Globus pallidus (tissue), 1 donor: ENCODE measurements at regions not wholly inside any gene's neighbourhood (a gene's known extent, or its start where the extent isn't known, plus 50 kb on each side); places are given as distances from the start of the nearest gene placed in this dataset.
"Not testable (repeated sequence)": the region's sequence is repeated elsewhere in the genome, so short reads cannot be mapped to it uniquely, and the experiment has no call there.

Experiments
- DNase-seq: peaks from one replicate; pipeline ENCODE4 v3.0.0-alpha.2; 2015; ENCODE audit warnings: low spot score

DNA sequence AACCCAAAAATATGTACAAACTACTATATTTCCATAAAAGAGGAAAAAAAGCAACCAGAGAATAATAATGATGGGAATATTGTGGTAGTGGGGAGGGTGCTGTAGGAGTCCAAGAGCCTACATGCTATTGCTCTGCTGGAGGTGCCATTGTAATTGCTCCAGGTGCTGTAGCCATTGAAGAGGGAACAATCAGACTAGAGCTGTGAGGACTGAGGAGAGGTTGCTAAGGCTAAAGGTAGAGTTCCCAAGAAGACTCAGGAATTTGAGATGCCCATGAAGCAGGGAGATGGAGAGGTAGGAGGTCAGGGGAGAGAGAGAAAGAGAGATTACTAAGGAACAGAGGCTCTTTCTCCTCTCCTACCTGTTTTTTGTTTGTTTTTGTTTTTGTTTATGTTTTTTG is 394.0 kb downstream of the DMRTA1 start:
- DNase-seq = no peak

DNA sequence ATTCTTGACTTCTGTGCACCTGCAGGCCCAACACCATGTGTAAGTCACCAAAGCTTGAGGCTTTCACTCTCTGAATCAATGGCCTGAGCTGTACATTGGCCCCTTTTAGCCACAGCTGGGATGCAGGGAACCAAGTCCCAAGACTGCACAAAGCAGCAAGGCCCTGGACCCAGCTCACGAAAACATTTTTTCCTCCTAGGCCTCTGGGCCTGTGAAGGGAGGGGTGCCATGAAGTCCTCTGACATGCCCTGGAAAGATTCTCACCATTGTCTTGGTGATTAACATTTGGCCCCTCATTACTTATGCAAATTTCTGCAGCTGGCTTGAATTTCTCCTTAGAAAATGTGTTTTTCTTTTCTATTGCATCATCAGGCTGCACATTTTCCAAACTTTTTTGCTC is 398.6 kb downstream of the DMRTA1 start:
- DNase-seq = not testable (repeated sequence)

DNA sequence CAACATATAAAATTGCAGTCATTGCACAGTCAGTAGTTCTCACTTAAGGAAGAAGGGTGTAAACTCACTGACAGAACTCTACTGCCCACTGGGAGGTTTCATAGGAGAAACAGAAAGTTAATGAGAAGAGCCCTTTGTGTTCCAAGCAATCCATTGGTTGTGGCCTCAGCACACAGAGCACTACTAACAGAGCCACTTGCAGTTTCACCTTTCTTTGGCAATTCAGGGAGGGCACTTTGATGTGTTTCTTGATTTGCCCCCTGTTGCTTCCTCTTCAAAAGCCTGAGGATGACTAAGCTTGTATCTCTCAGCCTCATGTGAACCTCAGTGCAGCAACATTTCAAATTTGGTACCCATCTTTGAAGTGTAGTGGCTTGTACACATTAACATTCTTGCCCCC is 409.4 kb downstream of the DMRTA1 start:
- DNase-seq = no peak

DNA sequence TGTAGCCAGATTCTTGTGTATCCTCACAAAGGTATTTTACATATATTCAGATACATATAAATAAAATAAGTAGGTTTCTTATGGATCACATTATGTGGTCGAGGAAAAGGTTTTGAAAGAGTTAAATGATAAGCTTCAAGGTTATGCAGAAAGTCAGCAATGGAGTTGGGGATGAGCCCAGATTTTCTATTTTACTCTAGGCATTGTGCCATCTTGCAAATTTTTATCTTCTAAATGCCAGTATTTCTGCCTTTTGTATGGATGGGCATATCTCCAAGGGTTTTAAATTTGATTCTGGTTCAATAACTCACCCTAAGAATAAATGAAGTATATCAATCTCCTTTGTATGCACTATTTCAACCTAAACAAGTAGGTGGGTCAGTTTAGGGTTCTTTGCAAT is 410.7 kb downstream of the DMRTA1 start:
- no peak for DNase-seq

DNA sequence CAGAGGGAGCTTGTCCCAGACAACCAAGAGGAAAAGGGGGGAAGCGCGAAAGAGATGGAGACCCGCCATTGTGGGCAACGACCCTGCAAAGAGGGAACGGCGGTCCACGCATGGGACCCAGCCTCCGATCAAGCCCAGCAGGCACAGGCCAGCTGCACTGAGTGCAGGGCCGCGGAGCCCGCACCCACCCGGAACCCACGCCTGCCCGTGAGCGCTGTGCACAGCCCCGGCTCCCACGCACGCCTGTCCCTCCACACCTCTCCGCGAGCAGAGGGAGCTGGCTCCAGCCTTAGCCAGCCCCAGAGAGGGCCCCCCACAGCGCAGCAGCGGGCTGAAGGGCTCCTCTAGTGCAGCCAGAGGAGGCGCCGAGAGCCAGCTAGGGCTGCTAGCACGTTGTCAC is 416.5 kb downstream of the DMRTA1 start:
- DNase-seq = no peak

DNA sequence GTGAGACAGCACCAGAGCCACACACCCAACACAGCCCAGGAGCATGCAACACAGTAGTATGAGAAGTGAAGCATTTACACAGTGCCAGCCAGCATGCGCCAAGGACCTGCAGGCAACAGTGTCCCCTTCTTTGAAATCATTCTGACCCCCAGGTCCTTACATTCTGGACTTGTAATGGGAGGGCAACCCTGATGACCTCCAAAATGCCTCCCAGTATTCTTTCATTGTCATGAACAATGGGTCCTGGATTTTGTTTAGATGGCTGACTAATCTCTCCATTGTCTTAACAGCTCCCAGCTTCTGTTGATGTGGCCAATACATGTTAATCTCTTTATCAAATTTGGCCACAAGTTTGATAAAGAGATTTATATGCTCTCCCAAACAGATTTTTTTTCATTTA is 417.1 kb downstream of the DMRTA1 start:
- DNase-seq = no peak

DNA sequence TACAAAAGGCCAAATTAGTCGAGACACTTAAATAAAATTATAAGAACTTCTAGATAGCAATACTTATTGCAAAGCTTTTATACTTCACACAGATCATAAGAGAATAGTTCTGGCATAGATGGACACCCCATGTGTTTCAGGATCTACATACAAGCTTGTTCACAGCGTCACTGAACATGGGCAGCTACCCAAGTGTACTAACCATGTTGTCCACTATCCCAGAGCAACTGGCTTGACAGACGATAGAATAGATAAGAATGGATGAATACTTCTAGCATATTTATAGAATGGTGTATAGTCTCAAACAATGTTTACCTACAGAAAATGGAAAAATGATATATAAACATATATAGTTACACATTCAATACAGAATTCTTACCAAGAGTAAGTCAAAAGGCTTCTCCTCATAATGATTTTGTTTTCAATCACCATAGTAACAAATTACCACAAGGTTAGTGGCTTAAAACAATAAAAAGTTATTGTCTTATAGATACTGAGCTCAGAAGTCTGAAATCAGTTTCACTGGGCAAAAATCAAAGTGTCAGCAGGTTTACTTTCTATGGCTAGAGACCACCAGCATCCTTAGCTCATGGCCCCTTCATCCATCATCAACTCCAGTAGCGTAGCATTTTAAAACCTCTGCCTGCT is 446.7 kb downstream of the DMRTA1 start:
- DNase-seq = no peak

DNA sequence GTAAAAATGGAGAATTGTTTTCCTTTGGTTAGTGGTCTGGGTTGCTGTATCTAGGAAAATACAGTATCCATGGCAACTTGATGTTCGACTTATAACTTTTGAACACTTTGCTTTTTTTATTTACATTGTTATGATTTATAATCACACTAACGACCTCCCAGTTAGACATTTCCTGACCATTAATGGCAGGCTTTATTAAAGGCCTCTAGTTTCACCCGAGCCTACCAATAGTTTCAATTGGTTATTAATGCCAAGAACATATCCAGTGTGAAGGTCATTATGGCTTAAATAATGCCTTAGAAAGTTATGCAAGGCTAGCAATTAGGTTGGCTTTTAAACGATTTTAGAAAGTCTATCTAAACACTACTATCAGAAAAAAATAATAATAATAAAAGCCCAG is 452.0 kb downstream of the DMRTA1 start:
- DNase-seq = no peak

DNA sequence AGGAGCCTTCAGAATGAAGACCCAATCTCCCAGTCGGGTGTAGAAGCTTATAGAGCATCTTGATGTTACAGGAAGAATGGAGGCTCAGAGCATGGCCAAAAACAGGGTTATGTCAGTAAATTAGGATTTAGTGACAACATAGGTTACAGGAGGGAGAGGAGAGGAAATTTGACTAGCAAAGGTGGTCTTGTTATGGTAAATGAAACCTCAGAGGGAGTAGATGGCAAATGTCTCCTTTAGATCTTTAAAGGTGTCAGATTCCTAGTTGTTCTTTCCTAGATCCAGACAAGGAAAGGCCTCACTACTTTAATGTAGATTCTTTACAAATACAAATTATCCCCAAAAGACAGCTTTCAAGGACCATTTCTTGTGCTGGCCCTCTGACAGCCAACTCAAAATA is 465.0 kb downstream of the DMRTA1 start:
- no peak for DNase-seq

DNA sequence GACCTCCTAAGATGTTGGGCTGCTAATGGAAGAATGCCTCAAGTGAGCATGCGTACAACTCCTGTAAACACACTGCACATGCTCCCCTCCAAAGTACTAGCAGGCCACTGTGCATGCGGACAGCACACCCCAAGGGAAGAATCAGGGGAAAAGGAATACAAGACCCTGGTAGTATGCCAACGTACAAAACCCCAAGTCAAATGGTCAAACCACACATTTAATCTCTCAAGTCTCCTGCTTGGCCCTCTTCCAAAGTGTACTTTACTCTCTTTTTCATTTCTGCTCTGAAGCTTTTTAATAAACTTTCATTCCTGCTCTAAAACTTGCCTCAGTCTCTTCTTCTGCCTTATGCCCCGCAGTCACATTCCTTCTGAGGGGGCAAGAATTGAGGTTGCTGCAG is 466.4 kb downstream of the DMRTA1 start:
- no peak for DNase-seq

DNA sequence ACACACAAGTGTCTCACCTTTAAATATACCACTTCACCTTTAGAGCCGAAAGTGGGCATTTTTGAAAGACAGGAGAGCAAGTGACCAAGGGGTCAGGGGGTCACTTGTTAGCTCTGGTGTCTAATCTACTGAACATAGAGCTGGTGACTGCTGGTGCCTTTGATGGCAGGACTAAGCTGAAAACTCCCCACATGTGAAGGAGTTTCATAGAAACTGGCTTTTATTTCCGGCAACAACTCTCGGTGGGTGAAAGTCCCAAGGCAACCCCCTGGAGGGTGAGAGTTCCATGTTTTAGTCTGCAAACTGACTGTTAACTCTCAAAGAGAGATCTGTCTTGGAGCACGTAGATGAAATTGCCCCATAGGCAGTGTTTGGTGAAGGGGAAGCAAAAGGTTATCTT is 466.9 kb downstream of the DMRTA1 start:
- DNase-seq = no peak

DNA sequence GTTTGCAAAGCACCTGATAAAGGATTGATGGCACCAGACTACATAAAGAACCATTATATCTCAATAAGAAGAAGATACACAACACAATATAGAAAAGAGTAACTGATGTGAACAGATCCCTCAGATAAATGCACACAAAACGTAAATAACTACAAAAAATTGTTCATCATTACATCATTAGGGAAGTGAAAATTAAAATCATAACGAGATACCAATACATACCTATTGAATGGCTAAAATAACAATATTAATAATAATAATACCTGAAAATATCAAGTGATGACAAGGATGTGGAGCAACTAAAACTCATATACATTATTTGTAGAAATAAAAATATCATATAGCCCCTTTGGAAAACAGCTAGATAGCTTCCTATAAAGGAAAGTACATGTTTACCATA is 469.5 kb downstream of the DMRTA1 start:
- no peak for DNase-seq

DNA sequence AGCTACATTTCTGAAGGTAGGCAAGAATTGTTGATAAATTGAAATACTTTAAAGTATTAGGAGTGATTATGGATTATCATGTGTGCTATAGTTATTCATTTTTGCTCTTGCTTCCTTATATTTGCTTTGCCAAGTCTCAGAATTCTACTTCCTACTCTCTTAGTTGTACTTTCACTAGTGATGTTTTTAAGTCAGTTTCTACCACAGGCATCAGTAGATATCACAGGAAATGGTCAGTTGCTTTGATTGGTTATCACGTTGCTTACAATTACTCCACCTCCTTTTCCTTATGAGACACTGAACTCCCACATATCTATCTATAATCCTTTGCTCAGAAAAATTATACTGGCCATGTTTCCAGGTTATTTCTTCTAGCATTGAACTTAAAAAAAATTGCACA is 472.8 kb downstream of the DMRTA1 start:
- DNase-seq = no peak

DNA sequence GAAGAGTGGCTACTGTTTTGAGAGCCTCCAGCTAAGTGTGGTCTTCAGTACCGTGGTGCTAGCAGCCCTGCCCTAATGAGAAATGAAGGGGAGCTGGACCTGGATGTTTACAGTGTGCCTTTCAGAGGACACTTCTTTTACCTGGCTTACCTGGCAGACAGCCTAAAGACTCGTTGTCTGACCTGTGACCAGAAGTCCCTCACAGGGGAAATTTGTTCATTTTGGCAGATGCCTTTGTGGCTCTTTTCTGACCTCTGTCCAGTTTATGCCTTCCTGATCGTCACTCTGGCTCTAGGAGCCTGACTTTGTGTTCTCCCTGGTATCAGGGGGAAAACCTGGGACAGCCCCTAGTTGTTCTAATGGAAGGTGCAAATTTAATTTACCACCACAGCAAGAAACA is 475.1 kb downstream of the DMRTA1 start:
- no peak for DNase-seq

DNA sequence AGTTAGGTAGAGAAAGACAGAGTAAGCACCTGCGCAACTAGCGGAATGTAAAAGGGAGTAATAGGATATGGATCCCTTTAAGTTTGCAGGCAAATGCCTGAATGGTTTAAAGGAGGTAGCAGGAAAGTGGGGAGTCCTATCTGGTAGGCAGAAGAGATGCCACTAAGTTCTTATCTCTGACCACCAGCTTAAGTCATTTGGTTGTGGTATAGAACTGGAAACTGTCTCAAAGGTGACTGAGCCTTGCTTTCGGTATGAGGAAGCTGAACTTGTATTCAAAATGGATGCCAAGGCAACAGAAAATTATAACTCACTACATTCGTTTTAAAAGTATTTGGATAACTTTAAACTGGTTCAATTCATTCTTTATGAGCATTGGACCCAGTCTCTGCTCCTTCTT is 475.6 kb downstream of the DMRTA1 start:
- DNase-seq = no peak

DNA sequence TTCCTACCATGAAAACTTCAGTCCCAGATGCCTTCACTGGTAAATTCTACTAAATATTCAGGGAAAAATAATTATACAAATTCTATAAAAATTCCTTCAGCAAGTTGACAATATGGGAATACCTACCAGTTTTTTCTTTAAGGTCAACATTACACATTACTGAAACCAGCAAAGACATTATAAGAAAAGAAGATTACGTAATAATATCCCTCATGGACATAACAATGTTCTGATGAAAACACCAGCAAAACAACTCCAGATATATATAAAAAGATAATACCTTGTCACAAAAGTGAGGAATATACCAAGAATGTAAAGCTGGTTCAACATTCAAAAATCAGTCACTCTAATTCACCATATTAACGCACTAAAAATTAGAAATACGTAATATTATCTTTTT is 507.9 kb downstream of the DMRTA1 start:
- no peak for DNase-seq

DNA sequence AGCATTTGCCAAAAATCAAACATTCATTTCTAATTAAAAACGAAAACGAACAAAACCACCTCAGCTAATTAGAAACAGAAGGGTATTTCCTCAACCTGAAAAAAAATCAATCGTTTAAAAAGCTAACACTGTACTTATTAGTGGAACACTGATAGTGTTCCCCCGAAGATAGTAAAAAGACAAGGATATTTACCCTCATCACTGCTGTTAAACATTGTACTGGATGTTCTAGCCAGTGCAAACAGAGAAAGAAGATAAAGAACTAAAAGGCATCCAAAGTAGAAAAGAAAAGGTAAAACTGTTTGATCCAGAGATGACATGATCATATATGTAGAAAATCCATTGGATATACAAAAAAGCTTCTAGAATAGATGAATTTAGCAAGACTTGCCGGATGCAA is 508.3 kb downstream of the DMRTA1 start:
- DNase-seq = no peak

DNA sequence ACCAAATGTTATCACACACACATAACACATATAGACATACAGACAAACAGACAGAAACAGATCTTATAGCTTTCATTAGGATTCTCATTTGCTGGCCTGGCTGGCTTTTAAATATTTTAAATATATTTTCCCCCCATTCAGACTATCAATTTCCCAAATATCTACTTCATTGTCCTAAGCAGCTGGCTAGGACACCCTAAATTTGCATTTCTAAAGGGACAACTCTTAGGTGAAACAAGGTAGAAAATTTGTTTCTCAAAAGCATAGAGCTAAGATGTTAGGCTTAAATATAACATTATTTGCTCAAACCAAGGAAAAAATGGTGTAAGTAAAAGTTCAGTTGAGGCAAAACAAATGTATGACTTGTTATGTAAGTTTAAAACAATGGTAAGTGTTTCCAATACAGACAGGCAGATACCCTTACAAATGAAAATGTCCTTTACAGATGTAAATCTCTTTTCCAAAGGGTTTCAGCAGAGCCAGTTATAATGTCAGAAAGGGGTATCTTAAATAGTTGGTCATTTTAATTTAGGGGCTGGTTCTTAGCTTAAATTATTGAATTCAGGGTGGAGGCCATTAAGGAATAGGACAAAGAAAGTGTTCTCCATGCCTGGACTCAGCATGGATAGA is 522.8 kb downstream of the DMRTA1 start:
- no peak for DNase-seq

DNA sequence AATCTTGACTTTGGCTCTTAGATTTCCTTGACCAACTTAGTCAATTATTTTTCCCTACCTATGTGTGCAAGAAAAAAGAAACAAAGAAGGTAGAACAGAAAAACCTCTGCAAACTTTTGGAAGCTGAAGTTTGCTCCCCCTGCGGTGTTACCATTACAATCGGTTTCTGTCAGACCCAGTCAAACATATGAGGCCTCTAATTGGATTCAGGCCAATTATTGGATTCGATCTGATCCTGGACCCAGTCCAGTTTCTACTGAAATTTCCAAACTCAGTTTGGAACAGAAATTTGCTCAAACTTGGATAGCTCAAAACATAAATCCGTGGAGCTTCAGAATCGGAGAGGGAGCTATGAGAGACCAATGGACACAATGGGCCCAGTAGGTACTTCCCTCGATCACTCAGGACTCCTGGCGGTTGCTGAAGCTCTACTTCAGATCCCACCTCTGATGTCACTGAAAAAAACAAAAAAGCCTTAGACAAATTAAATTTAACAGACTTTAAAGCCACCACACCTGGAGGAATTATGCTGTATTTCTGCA is 523.9 kb downstream of the DMRTA1 start:
- no peak for DNase-seq

DNA sequence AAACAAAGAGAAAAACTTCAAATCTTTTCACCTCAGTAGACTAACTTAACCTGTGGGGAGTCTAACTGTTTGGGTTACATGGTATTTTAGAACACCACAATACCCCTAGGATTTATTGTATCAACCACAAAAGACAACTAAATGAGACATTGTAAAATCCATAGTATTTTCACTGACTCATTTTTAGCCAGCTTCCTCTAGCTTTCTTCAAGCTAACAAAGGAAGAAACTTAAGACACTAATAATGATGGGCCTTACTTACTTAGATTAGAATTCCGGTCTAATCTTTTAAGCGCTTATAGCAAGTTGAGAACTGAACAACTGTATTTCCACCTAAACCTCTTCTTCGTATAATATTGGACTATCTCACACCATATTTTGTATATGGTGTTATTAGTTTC is 529.3 kb downstream of the DMRTA1 start:
- no peak for DNase-seq

DNA sequence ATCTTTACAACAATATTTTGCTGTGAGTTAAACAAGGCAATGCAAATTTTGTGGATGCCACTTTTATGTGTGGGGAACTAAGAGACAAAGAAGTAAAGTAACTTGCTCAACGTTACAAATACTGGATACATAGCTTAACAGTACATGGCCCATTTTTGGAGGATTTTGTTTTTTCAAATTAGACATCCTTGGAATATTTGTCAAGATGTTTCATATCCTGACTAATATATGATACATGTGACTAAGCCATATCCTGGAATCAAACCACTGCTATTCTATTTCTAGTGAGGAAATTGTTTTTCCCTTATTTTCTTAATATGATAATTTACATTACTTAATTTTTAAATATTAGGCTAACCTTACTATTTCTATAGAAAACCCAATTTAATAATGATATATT is 529.8 kb downstream of the DMRTA1 start:
- no peak for DNase-seq

DNA sequence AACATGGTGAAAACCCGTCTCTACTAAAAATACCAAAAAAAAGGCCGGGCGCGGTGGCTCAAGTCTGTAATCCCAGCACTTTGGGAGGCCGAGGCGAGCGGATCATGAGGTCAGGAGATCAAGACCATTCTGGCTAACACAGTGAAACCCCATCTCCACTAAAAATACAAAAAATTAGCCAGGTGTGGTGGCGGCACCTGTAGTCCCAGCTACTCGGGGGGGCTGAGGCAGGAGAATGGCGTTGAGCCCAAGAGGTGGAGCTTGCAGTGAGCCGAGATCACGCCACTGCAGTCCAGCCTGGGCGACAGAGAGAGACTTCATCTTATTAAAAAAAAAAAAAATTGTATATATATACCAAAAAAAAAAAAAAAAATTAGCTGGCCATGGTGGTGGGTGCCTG is 533.8 kb downstream of the DMRTA1 start:
- DNase-seq = not testable (repeated sequence)

DNA sequence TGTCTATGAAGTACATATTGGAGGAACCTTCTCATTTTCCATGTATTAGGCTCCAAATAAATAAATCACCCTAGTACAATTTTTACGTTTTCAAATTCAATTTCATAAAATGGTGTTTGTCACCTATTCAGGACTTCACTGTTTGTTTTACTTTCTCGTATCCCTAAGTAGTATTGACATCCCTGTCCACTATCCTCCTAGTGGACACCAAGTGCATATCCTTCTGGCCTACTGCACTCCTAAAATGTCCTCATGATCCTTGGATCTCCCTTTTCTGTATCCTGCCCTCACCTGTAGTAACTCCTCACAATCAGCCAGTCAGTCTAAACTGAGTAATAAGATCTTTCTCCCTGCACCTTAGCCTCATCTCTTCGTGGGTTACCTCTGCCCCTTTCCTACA is 539.9 kb downstream of the DMRTA1 start:
- no peak for DNase-seq

DNA sequence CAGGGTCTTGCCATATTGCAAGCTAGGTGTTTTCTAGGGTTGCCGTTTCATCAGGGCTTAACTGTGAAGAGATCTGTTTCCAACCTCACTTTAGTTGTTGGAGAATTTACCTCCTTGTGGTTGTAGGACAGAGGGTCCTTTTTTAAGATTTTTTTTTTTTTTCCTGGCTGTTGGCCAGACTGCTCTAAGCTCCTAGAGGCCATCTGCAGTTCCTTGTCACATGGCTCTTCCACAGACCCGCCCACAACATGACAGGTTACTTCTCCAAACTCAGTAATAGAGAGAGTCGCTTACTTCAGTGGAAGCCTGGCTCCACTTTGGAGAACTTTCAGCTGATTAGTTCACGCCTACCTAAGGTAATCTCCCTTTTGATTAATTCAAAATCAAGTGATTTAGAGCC is 543.7 kb downstream of the DMRTA1 start:
- DNase-seq = no peak
